SK-N-SH (cell line): ENCODE measurements at regions not wholly inside any gene's neighbourhood (a gene's known extent, or its start where the extent isn't known, plus 50 kb on each side); places are given as distances from the start of the nearest gene placed in this dataset.

ENCODE experiments used
- CTCF ChIA-PET: fragments of 300-600, 350-600 bp; formaldehyde crosslinking; extraction: SDS; loops from one replicate; lab custom pipeline; 2021; lab: Yijun Ruan, JAX
- POLR2A ChIA-PET: fragments of 350-600 bp; sonication (Branson Sonifier 250); formaldehyde crosslinking; extraction: SDS; loops from one replicate; lab custom pipeline; 2020; ENCODE audit warnings: antibody characterized with exemption, inconsistent platforms; lab: Yijun Ruan, JAX
- DNase-seq: peaks from one replicate; pipeline ENCODE4 v3.0.0; 2012
- H2AFZ ChIP-seq: fragments of 200-600 bp; sonication (generic); 2 replicates; pipeline ENCODE4 v1.8.1; 2016; ENCODE audit warnings: antibody characterized with exemption, mild to moderate bottlenecking, low read depth
- H3F3A ChIP-seq: fragments of 200-600 bp; sonication (generic); replicated peaks from 2 replicates; pipeline ENCODE3; 2016; ENCODE audit warnings: antibody characterized with exemption, mild to moderate bottlenecking; ENCODE audit not compliant: insufficient read depth
- H3K27ac ChIP-seq, 2 experiments: fragments of 200-500 bp in 1 of 2; fragments of 200-600 bp in 1 of 2; sonication (Bioruptor generic) in 1 of 2; sonication (generic), shearing (Covaris generic) in 1 of 2; 2 replicates each; pipeline versions ENCODE4 v1.5.1 to v1.6.1; 2014 to 2016; ENCODE audit warnings: low read depth in 2 of 2, inconsistent platforms in 1 of 2, low read length in 1 of 2, mild to moderate bottlenecking in 1 of 2, mixed read lengths in 1 of 2
- H3K27me3 ChIP-seq: fragments of 200-600 bp; sonication (generic), shearing (Covaris generic); 2 replicates; pipeline ENCODE4 v1.6.1; 2016; ENCODE audit warnings: mixed run types; ENCODE audit not compliant: insufficient read depth
- H3K36me3 ChIP-seq, 2 experiments: fragments of 200-500 bp in 1 of 2; fragments of 200-600 bp in 1 of 2; sonication (Bioruptor generic) in 1 of 2; sonication (generic) in 1 of 2; replicated peaks in 1 of 2; 2 replicates each; pipeline versions ENCODE3 to v1.5.1; 2014 to 2016; ENCODE audit warnings: low read length in 1 of 2, mild to moderate bottlenecking in 1 of 2; ENCODE audit not compliant: insufficient read depth in 2 of 2, control insufficient read depth in 1 of 2
- H3K4me1 ChIP-seq, 2 experiments: fragments of 200-500 bp in 1 of 2; fragments of 200-600 bp in 1 of 2; sonication (Bioruptor generic) in 1 of 2; sonication (generic), shearing (Covaris generic) in 1 of 2; 2 replicates each; pipeline versions ENCODE4 v1.5.1 to v1.6.1; 2014 to 2016; ENCODE audit warnings: low read depth in 1 of 2, low read length in 1 of 2, mixed run types in 1 of 2; ENCODE audit not compliant: insufficient read depth in 2 of 2, control insufficient read depth in 1 of 2
- H3K4me2 ChIP-seq: fragments of 200-600 bp; sonication (generic), shearing (Covaris generic); 2 replicates; pipeline ENCODE4 v1.6.1; 2017; ENCODE audit warnings: mixed run types
- H3K4me3 ChIP-seq, 2 experiments: fragments of 200-500 bp in 1 of 2; fragments of 200-600 bp in 1 of 2; sonication (Bioruptor generic) in 1 of 2; sonication (generic), shearing (Covaris generic) in 1 of 2; 2 replicates each; pipeline versions ENCODE4 v1.5.1 to v1.8.1; 2014 to 2016; ENCODE audit warnings: low read depth in 2 of 2, inconsistent platforms in 1 of 2, low read length in 1 of 2, mild to moderate bottlenecking in 1 of 2, mixed read lengths in 1 of 2, moderate library complexity in 1 of 2
- H3K79me2 ChIP-seq: fragments of 200-600 bp; sonication (generic); 2 replicates; pipeline ENCODE4 v1.8.1; 2017; ENCODE audit warnings: mild to moderate bottlenecking; ENCODE audit not compliant: insufficient read depth
- H3K9ac ChIP-seq: fragments of 200-600 bp; sonication (generic); 2 replicates; pipeline ENCODE4 v1.6.1; 2017; ENCODE audit warnings: mixed run types
- H3K9me2 ChIP-seq: fragments of 200-600 bp; sonication (generic); 2 replicates; pipeline ENCODE4 v1.6.1; 2017; ENCODE audit warnings: mixed run types
- H3K9me3 ChIP-seq: fragments of 200-600 bp; sonication (generic); 2 replicates; pipeline ENCODE4 v1.6.1; 2017; ENCODE audit warnings: mixed run types, mild to moderate bottlenecking, moderate library complexity
- H4K20me1 ChIP-seq: fragments of 200-600 bp; sonication (generic); 2 replicates; pipeline ENCODE4 v1.6.1; 2017; ENCODE audit warnings: mild to moderate bottlenecking, mixed run types; ENCODE audit not compliant: insufficient read depth
- ELF1 ChIP-seq: IDR thresholded peaks from 2 replicates; pipeline ENCODE4 v1.4.0; 2012
- FOXJ3 ChIP-seq: sonication (generic); formaldehyde crosslinking; IDR thresholded peaks from 2 replicates; pipeline ENCODE4 v1.5.1; 2020; ENCODE audit warnings: mild to moderate bottlenecking, missing genetic modification reagents
- IRF3 ChIP-seq: fragments of 150-350 bp; IDR thresholded peaks from 2 replicates; pipeline ENCODE4 v1.6.1; 2016; ENCODE audit warnings: mild to moderate bottlenecking, low read depth, low read length
- JUND ChIP-seq: IDR thresholded peaks from 2 replicates; pipeline ENCODE4 v1.4.0; 2012
- MAX ChIP-seq: IDR thresholded peaks from 2 replicates; pipeline ENCODE4 v1.4.0; 2012; ENCODE audit warnings: low read depth
- MEF2A ChIP-seq: IDR thresholded peaks from 2 replicates; pipeline ENCODE4 v1.4.0; 2012; ENCODE audit warnings: low read depth, borderline replicate concordance
- MXI1 ChIP-seq: IDR thresholded peaks from 2 replicates; pipeline ENCODE4 v1.6.1; 2012; ENCODE audit warnings: mild to moderate bottlenecking, low read depth, low read length, improper control_type of control experiment
- NFIC ChIP-seq: IDR thresholded peaks from 2 replicates; pipeline ENCODE4 v1.4.0; 2012; ENCODE audit warnings: borderline replicate concordance
- PBX3 ChIP-seq: IDR thresholded peaks from 2 replicates; pipeline ENCODE4; 2012
- POLR2AphosphoS5 ChIP-seq: IDR thresholded peaks from 2 replicates; pipeline ENCODE4 v1.6.1; 2012; ENCODE audit warnings: low read depth, low read length
- RCOR1 ChIP-seq: fragments of 150-350 bp; IDR thresholded peaks from 2 replicates; pipeline ENCODE4 v1.6.1; 2017; ENCODE audit warnings: antibody characterized with exemption, low read length
- REST ChIP-seq: IDR thresholded peaks from 2 replicates; pipeline ENCODE4 v1.6.1; 2012; ENCODE audit warnings: mild to moderate bottlenecking, low read depth, low read length, moderate library complexity
- RXRA ChIP-seq: IDR thresholded peaks from 2 replicates; pipeline ENCODE4 v1.4.0; 2012; ENCODE audit warnings: low read depth, mild to moderate bottlenecking, borderline replicate concordance
- SMC3 ChIP-seq: IDR thresholded peaks from 2 replicates; pipeline ENCODE4 v1.6.1; 2012; ENCODE audit warnings: low read depth, low read length, improper control_type of control experiment
- TEAD4 ChIP-seq: IDR thresholded peaks from 2 replicates; pipeline ENCODE4 v1.4.0; 2012; ENCODE audit warnings: mild to moderate bottlenecking, borderline replicate concordance; ENCODE audit not compliant: insufficient read depth
- USF1 ChIP-seq: IDR thresholded peaks from 2 replicates; pipeline ENCODE4 v1.4.0; 2012; ENCODE audit warnings: low read depth, borderline replicate concordance
- WGBS: methylation state at CpG from one replicate; pipeline ENCODE4 v1.1.6; 2017; ENCODE audit warnings: low lambda C conversion rate; 5-methylcytosine and 5-hydroxymethylcytosine counted together

- TF ChIP-seq RCOR1 = no peak
- no peaks in the 10 kb centered on the region for H4K20me1 ChIP-seq
- H2AFZ ChIP-seq = no peak overlapping the region
- 91% methylated on average over 6 of the region's 6 CpGs for WGBS
- peaks cover 4% of the 10 kb centered on the region for H3F3A ChIP-seq
- DNase-seq = no peak
- H3K4me2 ChIP-seq = no peak overlapping the region
- H3K9me3 ChIP-seq = no peaks in the 10 kb centered on the region
- peaks cover 0 to 7% of the 10 kb centered on the region in 2 experiments; a peak in 1 of 4 replicates for H3K4me1 ChIP-seq
- H3K4me3 ChIP-seq = no peak overlapping the region
- no peaks in the 10 kb centered on the region for H3K27me3 ChIP-seq
- H3K9me2 ChIP-seq = no peaks in the 10 kb centered on the region
- H3K79me2 ChIP-seq = no peaks in the 10 kb centered on the region
- H3K36me3 ChIP-seq = no peaks in the 10 kb centered on the region
- no peak overlapping the region for H3K27ac ChIP-seq
- ChIA-PET POLR2A (no interaction called here), CTCF (interaction anchor here (1.0 kb wide), 1 partner anchor 79 kb away, joined by 3 read pairs; no protein-coding TSS in a partner anchor)
- H3K9ac ChIP-seq = no peak overlapping the region
Measured at GRCh38 chr1:115218034-115218405, 120.0 kb downstream of the NGF start.

- Histone ChIP-seq H3K36me3 (no peaks in the 10 kb centered on the region), H3K4me1 (peaks cover 0 to 7% of the 10 kb centered on the region in 2 experiments; a peak in 1 of 4 replicates), H3K4me2 (no peak overlapping the region), H3K9ac (no peak overlapping the region), H3K79me2 (no peaks in the 10 kb centered on the region), H4K20me1 (no peaks in the 10 kb centered on the region), H3K27me3 (no peaks in the 10 kb centered on the region), H2AFZ (no peak overlapping the region), H3F3A (peaks cover 4% of the 10 kb centered on the region), H3K9me2 (no peaks in the 10 kb centered on the region), H3K9me3 (no peaks in the 10 kb centered on the region), H3K27ac (no peak overlapping the region), H3K4me3 (no peak overlapping the region)
- WGBS = 95% methylated on average over 11 of the region's 11 CpGs
- ChIA-PET CTCF (interaction anchor here (1.0 kb wide), 1 partner anchor 78 kb away, joined by 3 read pairs; no protein-coding TSS in a partner anchor), POLR2A (no interaction called here)
- TF ChIP-seq PBX3 (no peak), NFIC (no peak), MEF2A (no peak), JUND (no peak), SMC3 (no peak), TEAD4 (no peak), FOXJ3 (no peak), REST (no peak), MAX (no peak), ELF1 (no peak), RXRA (no peak), POLR2AphosphoS5 (no peak), IRF3 (no peak), MXI1 (no peak), USF1 (no peak)
- no peak for DNase-seq
Measured at GRCh38 chr1:115217150-115218033, 120.7 kb downstream of the NGF start.
